ENCODE measurements at regions not wholly inside any gene's neighbourhood (a gene's known extent, or its start where the extent isn't known, plus 50 kb on each side); places are given as distances from the start of the nearest gene placed in this dataset.
"Not testable (repeated sequence)": the region's sequence is repeated elsewhere in the genome, so short reads cannot be mapped to it uniquely, and the experiment has no call there.

DNA sequence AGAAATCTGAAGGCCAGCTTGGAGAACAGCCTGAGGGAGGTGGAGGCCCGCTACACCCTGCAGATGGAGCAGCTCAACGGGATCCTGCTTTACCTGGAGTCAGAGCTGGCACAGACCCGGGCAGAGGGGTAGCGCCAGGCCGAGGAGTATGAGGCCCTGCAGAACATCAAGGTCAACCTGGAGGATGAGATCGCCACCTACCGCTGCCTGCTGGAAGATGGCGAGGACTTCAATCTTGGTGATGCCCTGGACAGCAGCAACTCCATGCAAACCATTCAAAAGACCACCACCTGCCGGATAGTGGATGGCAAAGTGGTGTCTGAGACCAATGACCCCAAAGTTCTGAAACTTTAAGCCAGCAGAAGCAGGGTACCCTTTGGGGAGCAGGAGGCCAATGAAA lies 318.4 kb downstream of the ZFHX3 start:
- DNase-seq: not testable (repeated sequence)

DNA sequence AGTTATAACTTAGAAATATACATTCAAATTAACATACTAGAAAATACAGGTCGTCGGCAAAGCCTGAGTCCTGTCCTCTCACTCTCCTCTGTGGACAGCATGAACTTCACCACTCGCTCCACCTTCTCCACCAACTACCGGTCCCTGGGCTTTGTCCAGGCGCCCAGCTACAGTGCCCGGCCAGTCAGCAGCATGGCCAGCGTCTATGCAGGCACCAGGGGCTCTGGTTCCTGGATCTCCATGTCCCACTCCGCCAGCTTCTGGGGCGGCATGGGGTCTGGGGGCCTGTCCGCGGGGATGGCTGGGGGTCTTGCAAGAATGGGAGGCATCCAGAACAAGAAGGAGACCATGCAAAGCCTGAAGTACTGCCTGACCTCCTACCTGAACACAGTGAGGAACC lies 319.4 kb downstream of the ZFHX3 start:
- no peak for DNase-seq

DNA sequence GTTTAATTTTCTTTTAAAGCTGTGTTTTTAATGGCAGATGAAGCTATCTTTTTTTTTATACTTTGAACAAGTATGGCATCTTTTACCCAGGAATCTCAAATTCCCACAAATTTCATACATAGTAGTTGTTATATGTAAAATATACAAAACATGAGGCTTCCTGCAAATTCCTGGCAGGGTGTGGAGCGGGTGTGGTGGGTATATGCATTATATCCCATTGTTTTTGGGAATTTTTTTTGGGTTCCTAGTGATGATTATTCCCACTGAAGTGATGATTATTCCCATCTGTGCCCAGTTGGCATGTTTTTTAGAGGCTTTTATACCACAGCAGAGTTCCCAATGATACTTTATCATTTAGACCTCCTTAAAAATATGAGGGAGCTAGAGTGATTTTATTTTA lies 320.4 kb downstream of the ZFHX3 start:
- DNase-seq: no peak

DNA sequence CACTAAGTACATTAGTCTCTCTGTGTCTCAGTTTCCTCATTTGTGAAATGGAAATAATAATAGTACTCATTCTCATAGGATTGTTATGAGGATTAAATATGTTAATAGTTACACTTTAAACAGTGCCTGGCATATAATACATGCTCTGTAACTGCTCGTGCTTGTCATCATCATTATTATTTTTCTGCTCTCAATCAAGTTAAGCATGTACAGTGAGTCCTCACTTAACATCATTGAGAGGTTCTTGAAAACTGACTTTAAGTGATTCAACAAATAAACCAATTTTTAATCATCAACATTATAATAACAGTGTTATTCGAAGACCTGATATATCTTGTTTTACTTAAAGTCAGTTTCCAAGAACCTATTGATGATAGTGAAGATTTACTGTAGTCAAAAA lies 322.3 kb downstream of the ZFHX3 start:
- DNase-seq: no peak

DNA sequence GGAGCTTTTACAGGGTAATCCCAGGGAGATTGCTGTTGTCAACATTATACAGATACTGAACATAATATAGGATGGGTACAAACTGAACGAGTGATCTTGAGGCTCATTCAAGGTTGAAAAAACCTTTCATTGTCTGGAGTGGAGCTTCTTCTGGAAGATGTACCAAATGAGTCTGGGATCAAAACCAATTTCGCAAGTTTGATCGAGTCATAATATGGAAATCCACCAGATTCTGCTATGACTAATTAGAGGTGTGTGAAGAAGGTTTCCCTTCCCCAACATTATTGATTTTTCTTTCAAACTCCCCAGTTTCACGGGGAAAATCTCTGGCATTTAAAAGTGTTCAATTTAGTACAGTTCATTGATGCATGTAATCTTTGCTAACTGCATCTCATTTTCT lies 324.1 kb downstream of the ZFHX3 start:
- DNase-seq: no peak

DNA sequence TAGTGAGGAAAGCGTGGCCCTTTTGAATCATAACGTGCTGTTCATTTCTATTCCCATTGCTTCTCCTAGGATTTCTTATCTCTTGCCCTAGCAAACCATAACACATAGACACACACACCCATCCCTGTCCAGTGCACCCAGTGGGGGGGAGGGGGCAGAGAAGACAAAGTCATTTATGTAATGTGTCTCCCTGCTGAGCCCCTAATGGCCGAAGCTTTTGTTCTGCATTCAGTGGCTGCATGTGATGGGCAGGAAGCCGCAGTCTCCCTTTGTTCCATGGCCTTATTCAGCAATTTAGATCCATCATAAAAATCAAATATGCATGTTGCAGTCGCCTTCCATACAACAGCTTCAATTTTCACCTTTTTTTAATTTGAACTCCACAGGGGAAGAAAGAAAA lies 325.4 kb downstream of the ZFHX3 start:
- DNase-seq: no peak

DNA sequence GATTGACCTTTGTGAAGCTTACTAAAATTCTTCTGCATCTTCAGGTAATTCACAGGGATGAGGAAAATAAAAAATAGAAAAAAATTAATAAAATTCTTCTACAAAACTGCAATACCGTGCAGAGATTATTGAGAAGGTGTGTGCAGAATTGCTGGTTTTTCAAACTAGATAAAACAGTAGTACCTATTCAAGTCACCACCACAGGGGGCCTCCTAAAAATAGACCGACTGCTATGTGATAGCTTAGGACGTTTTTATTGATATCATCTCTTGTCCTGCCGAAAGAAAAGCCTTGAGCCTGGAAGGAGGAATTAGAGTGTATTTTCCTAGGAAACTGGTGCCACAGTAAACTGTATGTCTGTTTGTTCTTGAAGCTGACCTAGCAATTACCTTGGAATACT lies 325.9 kb downstream of the ZFHX3 start:
- DNase-seq: no peak

DNA sequence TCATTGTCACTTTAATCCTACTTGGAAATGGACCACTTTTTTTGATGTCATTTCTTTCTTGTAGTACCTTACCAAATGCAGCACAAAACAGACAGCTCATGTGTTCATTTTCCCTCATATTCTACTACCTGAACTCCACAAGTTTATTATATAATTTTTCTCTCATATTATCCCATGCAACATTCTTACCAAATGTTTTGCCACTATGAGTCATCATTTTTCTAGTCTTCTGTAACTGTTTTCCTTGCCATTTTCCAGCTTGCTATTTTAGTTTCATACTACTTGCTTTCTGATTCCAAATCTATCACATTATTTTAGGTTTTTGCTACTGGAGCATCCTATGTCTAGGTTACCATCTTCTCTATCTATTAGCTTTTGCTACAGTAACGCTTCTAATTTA lies 332.7 kb downstream of the ZFHX3 start:
- DNase-seq: no peak

DNA sequence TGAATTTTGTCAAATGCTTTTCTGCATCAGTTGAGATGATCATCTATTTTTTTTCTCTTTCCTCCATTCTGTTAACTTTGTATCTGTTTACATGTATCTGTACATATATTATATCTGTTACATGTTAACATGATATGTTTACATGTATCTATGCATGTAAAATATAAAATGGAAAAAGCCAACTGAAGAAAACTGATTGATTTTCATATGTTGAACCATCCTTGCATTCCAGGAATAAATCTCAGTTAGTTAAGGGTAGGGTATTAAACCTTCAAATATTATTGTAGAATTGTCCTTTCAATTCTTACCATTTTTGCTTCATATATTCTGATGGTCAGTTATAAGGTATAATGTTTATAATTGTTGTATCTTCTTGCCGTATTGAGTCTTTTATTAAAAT lies 336.1 kb downstream of the ZFHX3 start:
- no peak for DNase-seq

DNA sequence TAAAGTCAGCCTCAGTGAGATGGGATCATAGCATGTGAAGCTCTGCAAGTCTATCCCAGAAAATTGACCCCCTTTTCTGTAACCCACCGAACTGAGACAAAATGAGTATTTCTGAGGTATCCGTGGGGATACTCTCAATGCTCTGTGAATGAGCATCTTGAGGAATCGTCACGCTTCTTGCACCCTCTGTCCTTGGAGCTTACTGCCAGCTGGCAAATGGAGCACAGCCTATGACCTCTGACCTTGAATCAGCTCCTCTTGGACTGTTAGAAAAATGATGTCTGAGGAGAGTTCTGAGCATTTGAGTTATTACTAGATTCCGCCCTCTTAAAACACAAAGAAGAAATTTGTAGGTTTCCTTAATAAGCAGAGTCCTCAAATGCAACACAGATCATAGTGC lies 342.1 kb downstream of the ZFHX3 start:
- DNase-seq: no peak

DNA sequence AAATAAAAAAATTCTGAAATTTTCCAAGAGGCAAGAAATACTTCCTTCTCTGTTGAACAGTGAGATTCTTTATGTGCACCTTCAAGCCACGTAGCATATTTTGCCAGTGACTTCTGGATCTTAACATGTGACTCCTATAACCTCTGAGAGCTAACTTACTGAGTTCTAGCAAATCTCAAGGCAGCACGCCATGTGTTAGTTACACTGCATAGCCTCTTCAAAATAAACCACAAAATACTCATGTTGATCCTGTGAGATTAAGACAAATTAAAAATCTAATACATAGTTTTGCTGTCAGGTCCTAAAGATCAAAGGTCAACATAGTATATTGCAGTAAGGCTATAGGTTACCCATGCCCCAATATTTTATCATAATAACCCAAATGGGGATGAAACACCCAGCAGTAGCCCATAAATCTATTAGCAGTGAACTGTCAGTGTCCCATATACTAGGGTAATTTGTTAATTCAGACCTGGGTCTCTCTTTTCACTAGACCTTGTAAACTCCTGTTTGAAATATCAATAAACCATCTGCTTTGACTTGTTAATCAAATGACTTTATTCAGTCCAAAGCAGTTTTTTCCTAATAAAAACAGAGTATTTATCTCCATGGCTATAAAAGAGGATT lies 343.1 kb downstream of the ZFHX3 start:
- no peak for DNase-seq

DNA sequence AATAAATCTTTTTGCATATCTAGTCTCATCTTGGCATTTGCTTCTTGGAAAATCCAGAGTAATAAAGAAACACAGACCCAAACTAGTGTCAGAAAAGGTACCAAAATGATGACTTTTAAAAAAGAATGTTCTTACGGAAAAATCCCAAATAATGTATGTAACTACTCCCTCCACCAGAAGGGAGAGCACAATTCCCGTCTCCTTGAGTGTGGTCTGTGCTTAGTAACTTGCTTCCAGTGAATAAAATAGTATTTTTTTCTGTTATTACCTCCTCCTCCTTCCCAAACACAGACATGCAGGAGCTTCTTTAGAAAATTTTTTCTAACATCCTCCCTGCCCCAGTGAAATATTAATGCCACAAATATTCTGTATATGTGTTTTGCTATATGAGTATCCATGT lies 358.1 kb downstream of the ZFHX3 start:
- DNase-seq: no peak

DNA sequence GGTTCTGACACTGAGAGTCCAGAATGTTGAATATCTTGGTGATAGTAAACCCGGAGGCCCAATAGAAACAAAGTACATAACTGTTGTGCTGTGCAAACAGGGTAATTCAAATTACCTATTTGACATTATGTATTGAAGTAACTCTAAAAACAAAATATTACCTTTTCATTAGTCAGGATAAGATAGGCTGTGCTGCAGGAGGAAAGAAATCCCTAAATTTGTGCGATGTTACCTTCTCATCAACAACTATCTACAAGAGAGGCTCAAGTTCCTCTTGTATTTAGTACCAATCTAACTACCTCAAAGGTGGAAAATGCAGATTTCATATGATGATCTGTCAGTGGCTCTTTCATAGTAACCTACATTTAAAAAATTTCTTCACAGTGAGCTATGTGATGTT lies 367.2 kb downstream of the ZFHX3 start:
- no peak for DNase-seq

DNA sequence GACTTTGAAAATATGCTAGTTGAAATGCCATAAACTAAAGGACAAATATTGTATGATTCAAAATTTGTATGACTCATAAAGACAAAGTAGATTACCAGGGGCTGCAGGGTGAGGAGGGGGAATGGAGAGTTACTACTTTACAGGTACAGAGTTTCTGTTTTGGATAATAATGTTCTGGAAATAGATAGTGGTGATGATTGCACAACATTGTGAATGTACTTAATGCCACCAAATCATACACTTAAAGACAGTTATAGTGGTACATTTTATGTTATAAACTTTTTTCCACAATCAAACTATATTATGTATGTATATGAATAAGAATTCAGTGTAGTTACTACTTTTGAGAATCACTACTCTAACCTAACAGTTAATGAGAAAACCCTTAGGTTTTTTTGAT lies 368.1 kb downstream of the ZFHX3 start:
- DNase-seq: no peak

DNA sequence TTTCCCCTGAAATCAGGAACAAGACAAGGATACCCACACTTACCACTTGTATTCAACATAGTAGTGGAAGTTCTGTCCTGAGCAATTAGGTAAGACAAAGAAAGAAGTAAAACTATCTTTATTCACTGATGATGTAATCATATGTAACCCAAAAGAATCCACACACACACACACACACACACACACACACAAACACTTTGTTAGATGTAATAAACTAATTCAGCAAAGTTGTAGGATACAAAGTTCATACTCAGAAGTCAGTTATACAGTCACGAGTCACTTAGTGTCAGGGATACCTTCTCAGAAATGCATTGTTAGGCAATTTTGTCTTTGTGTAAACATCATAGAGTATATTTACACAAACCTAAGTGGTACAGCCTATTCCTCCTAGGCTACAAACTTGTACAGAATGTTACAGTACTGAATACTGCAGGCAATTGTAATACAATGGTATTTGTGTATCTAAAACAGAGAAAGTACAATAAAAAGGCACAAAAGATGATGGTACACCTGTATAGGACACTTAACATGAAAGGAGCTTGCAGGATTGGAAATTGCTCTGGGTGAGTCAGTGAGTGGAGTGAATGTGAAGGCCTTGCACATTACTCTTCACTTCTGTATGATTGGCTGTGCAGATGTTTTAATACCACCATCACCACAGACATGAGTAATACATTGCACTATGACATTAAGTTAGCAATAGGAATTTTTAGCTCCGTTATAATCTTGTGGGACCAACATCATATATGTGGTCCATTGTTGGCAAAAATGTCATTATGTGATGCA lies 370.1 kb downstream of the ZFHX3 start:
- DNase-seq: no peak

DNA sequence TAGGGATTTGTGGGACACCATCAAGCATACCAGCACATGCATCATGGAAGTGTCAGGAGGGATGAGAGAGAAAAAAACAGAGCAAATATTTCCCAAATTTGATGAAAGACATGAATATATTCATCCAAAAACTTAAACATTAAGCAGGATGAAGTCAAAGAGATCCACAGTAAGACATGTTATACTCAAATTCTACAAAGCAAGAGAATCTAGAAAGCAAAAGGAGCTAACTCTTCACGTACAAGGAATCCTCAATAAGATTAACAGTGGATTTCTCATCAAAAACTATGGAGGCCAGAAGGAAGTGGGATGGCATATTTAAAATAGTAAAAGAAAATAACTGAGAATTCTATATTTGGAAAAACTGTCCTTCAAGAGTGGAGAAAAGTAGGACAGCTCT lies 374.8 kb downstream of the ZFHX3 start:
- DNase-seq: no peak

DNA sequence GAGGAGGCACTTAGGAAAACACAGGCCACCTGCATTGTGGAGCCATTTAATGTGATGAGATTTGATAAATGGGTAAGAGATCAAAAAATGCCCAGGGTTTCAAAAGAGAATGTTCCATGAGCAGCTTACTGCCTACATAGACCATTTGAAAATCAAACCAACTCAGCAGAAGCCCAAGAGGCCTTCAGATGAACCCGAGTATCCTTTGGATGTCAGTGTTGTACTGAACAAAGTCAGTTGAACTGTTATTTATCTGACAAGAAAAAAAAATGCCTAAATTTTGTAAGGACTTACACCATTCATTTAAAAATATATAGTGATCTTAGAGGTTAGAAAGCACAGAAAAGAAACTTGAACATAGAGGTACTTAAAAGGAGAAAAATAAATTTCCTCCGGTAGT lies 381.7 kb downstream of the ZFHX3 start:
- DNase-seq: peak in 1 of 2 donors; percentile 8

DNA sequence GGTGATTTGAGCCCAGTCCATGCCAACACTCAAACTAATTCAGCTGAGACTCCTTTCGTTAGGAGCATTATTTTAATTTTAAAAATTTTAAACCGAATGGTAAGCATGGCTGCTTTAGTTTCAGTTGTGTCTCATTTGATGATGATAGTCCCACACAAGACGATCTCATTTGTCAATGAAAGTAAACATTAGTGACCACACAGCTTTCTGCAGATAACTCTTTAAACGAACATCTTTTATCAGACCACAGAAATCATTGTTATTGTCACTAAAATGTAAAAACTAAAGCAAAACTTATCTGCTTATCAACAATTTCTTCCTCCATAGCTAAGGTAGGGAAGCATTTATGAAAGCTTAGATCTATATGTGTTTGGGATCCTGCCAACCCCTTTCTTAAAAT lies 382.2 kb downstream of the ZFHX3 start:
- DNase-seq: no peak

DNA sequence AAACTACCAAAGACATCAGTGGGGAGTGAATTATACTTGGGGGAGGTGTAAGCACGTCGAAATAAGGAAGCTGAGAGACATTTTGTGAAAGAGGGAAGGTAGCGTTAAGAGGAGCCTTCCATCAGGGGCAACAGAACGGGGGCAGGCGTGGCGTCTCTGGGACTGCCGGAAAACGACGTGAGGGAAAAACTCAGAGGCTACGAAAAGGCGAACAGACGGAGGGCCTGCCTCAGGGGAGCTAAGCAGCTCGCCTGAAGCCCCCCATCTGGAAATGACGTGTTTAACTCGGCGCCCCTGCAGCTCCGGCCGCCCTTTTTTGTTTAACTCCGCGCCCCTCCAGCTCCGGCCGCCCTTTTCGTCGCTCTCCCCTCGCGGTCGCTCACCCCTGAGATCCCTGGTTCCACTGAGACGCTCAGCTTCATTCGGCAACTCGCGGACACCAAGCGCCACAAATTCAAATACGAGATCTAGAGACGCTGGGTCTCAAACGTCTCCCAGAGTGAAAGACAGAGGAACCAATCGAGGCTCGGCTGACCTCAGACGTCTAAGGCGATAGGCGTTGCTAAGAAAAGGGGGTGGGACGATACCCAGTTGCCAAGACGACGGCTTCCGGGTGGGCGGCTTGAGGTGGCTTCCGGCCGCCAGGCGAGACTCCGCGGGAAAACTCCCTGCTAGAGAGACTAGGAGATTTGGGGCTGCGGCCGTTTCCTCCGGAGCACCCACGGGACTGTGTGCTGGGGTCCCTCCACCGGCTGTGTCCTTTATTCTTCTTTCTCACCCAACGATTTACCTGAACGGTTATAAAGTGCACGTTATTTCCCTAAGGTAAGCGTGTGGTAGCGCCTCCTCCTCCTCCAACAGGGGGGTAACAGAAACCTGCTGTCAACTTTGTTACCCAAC lies 383.2 kb downstream of the ZFHX3 start:
- peak; percentile 96 for DNase-seq

DNA sequence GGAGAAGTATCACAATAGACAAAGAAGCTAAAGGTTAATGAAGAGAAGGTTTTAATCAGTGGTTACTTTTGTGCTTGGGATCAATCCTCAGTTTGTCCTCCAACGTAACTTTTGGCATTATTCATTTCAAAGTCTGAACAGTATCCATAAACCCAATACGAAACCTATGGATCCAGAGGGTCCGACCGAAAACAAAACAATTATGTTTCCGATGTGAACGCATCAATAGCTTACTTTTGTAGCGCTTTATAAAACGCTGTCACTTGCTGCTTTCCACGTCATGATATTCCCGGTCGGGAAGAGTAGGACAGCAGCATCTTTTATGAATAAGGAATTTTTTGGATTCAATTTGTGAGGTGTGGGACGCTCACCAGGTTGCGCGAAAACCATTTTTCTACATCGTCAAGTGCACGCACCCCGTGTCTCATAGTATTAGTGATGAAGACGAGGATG lies 383.8 kb downstream of the ZFHX3 start:
- no peak for DNase-seq

DNA sequence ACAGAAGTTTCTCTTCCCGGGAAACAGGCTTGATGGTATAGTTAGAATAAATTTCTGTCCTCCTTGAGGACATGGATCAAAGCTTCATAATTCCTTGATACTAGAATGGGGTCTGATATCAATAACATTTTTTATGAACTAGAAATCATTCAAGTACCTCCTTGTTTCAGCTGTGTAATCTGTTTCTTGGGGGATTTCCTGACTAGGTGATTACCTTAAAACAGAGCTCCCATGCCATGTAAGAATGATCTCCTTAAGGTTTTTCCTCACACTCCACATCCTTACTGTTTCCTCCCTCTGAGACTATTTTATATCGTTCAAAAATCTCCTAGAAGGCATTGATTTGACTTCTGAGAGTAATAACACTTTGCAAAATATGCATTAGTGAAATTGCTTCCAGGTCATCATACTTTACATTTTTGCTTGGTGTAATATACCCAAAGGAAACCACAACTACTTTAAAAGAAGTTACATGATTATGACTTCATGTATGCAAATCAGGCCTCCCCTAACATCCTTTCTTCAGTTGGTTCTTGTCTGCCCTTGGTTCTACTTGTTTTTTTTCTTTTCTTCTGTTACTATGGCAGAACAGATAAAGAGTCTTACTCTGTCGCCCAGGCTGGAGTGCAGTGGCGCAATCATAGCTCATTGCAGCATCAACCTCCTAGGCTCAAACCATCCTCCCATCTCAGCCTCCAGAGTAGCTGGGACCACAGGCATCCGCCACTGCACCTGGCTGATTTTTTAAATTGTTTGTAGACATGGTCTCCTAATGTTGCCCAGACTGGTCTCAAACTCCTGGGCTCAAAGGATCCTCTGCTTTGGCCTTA lies 388.8 kb downstream of the ZFHX3 start:
- no peak for DNase-seq

DNA sequence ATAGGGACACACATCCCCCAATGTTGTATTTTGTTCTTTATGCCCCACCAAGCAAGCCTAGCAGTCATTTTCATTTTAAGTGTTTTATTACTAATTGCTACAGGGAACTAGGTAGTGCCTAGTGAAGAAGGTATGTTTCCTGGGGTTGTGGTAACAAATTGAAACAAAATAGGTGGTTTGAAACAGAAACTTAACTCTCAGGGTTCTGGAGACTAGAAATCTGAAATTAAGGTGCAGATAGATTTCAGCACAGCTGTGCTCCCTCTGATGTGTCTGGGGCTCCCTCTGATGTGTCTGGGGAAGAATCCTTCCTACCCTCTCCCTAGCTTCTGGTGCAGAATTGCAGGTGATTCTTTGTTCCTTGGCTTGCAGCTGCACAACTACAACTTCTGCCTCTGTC lies 390.1 kb downstream of the ZFHX3 start:
- DNase-seq: no peak

DNA sequence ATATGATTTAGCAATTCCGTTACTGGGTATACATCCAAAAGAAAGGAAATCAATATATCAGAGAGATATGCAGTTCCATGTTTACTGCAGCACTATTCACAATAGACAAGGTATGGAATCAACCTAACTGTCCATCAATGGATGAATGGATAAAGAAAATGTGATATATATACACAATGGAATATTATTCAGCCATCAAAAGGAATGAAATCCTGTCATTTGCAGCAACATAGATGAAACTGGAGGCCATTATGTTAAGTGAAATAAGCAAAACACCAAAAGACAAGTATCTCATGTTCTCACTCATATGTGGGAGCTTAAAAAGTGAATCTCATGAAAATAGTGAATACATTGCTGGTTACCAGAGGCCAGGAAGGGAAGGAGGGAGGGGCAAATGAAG lies 390.8 kb downstream of the ZFHX3 start:
- no peak for DNase-seq

Measured in CD4-positive, alpha-beta T cell treated with Interleukin-4 for 1 hour (primary cell).